Ovary (tissue), 3 donors: ENCODE measurements at regions not wholly inside any gene's neighbourhood (a gene's known extent, or its start where the extent isn't known, plus 50 kb on each side); places are given as distances from the start of the nearest gene placed in this dataset.

ENCODE experiments used
- CTCF ChIP-seq, 3 donors: fragments of 450-650 bp in 2 of 3; fragments of 200-600 bp in 1 of 3; IDR thresholded peaks; one replicate each; pipeline versions ENCODE4 v1.5.1 to v1.8.0; 2016 to 2022; ENCODE audit warnings: antibody characterized with exemption in 3 of 3, mild to moderate bottlenecking in 1 of 3
- EP300 ChIP-seq: sonication (generic); formaldehyde crosslinking; IDR thresholded peaks from one replicate; pipeline ENCODE4 v1.6.1; 2017; ENCODE audit warnings: antibody characterized with exemption
- POLR2A ChIP-seq: fragments of 450-650 bp; IDR thresholded peaks from one replicate; pipeline ENCODE4 v1.6.1; 2017; ENCODE audit warnings: antibody characterized with exemption, mild to moderate bottlenecking, moderate library complexity
- donor health status: DM: no; HTN: no; CAD: no.

- no peak for TF ChIP-seq CTCF (IDR thresholded peaks at IDR 0.05)
- no peak for TF ChIP-seq POLR2A
- no peak for TF ChIP-seq EP300
Measured at GRCh38 chr11:11085580-11085979, 227.7 kb upstream of the ZBED5 start.
